ENCODE measurements at regions not wholly inside any gene's neighbourhood (a gene's known extent, or its start where the extent isn't known, plus 50 kb on each side); places are given as distances from the start of the nearest gene placed in this dataset.
"Not testable (repeated sequence)": the region's sequence is repeated elsewhere in the genome, so short reads cannot be mapped to it uniquely, and the experiment has no call there.

DNA sequence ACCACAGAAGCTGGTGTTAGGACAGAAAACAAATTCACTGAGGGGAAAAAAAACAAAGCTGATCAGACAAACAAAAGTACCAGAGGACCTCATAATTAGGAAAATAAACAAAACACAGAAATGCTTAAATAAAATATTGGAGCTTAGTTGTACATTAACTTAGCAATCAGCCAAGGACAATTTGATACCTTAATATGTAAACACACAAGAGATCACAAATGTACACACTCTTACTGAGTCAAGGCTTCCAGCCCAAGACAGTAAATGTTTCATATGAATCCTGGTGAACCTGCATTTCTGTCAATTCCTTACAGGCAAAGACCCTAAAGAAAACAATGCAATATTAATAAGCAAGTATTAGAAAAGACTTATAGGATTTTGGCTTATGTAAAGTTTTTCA, 62.0 kb upstream of the SPTLC3 start (continued):
- TF ChIP-seq, protein P1, sequence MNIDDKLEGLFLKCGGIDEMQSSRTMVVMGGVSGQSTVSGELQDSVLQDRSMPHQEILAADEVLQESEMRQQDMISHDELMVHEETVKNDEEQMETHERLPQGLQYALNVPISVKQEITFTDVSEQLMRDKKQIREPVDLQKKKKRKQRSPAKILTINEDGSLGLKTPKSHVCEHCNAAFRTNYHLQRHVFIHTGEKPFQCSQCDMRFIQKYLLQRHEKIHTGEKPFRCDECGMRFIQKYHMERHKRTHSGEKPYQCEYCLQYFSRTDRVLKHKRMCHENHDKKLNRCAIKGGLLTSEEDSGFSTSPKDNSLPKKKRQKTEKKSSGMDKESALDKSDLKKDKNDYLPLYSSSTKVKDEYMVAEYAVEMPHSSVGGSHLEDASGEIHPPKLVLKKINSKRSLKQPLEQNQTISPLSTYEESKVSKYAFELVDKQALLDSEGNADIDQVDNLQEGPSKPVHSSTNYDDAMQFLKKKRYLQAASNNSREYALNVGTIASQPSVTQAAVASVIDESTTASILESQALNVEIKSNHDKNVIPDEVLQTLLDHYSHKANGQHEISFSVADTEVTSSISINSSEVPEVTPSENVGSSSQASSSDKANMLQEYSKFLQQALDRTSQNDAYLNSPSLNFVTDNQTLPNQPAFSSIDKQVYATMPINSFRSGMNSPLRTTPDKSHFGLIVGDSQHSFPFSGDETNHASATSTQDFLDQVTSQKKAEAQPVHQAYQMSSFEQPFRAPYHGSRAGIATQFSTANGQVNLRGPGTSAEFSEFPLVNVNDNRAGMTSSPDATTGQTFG (tag by site-specific recombination; IDR thresholded peaks at IDR 0.05; ENCODE audit: borderline replicate concordance) = no peak
- TF ChIP-seq ZNF19 (tag by site-specific recombination; IDR thresholded peaks at IDR 0.05; ENCODE audit: low read depth) = no peak
- TF ChIP-seq HOXA7 (CRISPR knock-in tag; IDR thresholded peaks at IDR 0.05; ENCODE audit: borderline replicate concordance) = no peak
- TF ChIP-seq ZBTB48 (tag by site-specific recombination; IDR thresholded peaks at IDR 0.05) = no peak
- TF ChIP-seq ZBTB17 (tag by site-specific recombination; IDR thresholded peaks at IDR 0.05) = no peak
- TF ChIP-seq REPIN1 (tag by site-specific recombination; IDR thresholded peaks at IDR 0.05; ENCODE audit: low read depth) = no peak
- no peak for TF ChIP-seq ZNF544 (tag by site-specific recombination; IDR thresholded peaks at IDR 0.05)
- no peak for TF ChIP-seq YY2 (tag by site-specific recombination; IDR thresholded peaks at IDR 0.05)
- TF ChIP-seq ZNF529 (tag by site-specific recombination; IDR thresholded peaks at IDR 0.05; ENCODE audit: insufficient replicate concordance) = no peak
- no peak for TF ChIP-seq ZNF473 (tag by site-specific recombination; IDR thresholded peaks at IDR 0.05)
- no peak for TF ChIP-seq HOXD13 (CRISPR knock-in tag; IDR thresholded peaks at IDR 0.05; ENCODE audit: borderline replicate concordance)
- no peak for TF ChIP-seq ZNF610 (tag by site-specific recombination; IDR thresholded peaks at IDR 0.05; ENCODE audit: borderline replicate concordance)
- TF ChIP-seq, protein P2, sequence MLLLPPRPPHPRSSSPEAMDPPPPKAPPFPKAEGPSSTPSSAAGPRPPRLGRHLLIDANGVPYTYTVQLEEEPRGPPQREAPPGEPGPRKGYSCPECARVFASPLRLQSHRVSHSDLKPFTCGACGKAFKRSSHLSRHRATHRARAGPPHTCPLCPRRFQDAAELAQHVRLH (tag by site-specific recombination; IDR thresholded peaks at IDR 0.05) = no peak
- TF ChIP-seq ZFHX2 (tag by site-specific recombination; conservative IDR thresholded peaks at IDR 0.05) = no peak

DNA sequence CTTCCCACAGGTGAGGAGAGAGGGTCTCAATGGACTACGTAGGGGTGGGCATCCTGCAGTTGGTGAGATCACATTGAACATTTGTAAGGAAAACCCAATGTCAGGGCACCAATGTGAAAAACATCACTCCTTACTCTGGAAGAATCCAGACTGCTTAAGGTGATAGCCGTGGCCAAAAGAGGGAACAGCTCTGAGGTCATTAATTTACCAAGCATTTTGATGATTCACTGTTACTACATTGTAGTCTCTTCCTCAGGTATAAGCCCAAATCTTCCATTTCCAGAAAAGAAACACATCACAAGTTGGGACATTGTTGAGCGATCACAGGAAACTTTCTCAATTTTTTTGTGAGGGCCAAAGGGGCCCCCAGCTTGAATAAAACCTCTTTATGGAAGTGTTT, 61.1 kb upstream of the SPTLC3 start:
- Histone ChIP-seq H3K27ac (ENCODE audit: extremely low read depth, low read depth, low read length) (no peak overlapping the region), H3K4me3 (ENCODE audit: low read depth, low read length) (no peak overlapping the region), H3K9me3 (ENCODE audit: control insufficient read depth, insufficient read depth, low read depth, low read length) (no peaks in the 10 kb centered on the region), H3K36me3 (ENCODE audit: control insufficient read depth in 2 of 2, insufficient read depth in 1 of 2, low read length in 2 of 2) (no peaks in the 10 kb centered on the region), H3K4me1 (ENCODE audit: control insufficient read depth, insufficient read depth, low read length) (no peaks in the 10 kb centered on the region)
- no peak for TF ChIP-seq ZNF664 (tag by site-specific recombination; IDR thresholded peaks at IDR 0.05)
- CTCF ChIA-PET = interaction anchor here (0.6 to 1.1 kb wide), 4 partner anchors 18 to 380 kb away, joined by 3 read pairs; no protein-coding TSS in a partner anchor
- POLR2A ChIA-PET = no interaction called here

DNA sequence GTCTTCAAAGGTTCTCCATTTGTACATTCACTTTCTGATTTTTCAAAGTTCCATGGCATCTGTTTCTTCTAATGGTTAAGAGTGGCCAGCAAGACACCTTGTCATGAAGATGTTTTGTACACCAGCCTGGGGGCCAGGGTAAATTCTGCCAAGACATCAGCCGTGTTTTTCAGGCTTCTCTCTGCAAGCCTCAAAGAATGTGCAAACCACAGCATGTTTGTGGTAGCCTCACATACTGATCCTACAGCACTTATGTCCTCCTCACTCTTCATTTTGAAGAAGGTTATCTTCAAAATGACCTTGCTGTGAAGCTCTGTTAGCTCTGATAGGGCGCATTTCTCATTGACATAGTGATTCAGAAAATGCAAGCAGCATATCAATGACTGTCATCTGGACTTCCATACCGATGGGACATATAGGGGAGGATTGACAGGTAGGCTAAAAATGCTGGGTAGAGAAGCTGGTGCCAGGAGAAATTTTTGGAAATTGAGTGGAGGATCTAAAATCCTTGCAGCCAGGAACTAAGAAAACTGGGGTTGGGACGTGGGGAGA, 59.3 kb upstream of the SPTLC3 start:
- TF ChIP-seq, protein P3, sequence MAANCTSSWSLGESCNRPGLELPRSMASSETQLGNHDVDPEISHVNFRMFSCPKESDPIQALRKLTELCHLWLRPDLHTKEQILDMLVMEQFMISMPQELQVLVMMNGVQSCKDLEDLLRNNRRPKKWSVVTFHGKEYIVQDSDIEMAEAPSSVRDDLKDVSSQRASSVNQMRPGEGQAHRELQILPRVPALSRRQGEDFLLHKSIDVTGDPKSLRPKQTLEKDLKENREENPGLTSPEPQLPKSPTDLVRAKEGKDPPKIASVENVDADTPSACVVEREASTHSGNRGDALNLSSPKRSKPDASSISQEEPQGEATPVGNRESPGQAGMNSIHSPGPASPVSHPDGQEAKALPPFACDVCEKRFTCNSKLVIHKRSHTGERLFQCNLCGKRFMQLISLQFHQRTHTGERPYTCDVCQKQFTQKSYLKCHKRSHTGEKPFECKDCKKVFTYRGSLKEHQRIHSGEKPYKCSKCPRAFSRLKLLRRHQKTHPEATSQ (tag by site-specific recombination; IDR thresholded peaks at IDR 0.05) = no peak
- TF ChIP-seq ZNF677 (tag by site-specific recombination; IDR thresholded peaks at IDR 0.05) (no peak), TRIM28 (IDR thresholded peaks at IDR 0.05; ENCODE audit: borderline replicate concordance, low read length) (no peak), ZNF132 (tag by site-specific recombination; IDR thresholded peaks at IDR 0.05; ENCODE audit: borderline replicate concordance) (no peak), KLF16 (tag by site-specific recombination; IDR thresholded peaks at IDR 0.05) (no peak), ZNF514 (tag by site-specific recombination; IDR thresholded peaks at IDR 0.05) (no peak)
- POLR2A ChIA-PET = no interaction called here
- no peaks in the 10 kb centered on the region for H3K4me1 ChIP-seq (ENCODE audit: control insufficient read depth, insufficient read depth, low read length)
- CTCF ChIA-PET = interaction anchor here (0.7 kb wide), 1 partner anchor 352 kb away, joined by 3 read pairs; no protein-coding TSS in a partner anchor
- no peaks in the 10 kb centered on the region for H3K36me3 ChIP-seq (ENCODE audit: control insufficient read depth in 2 of 2, insufficient read depth in 1 of 2, low read length in 2 of 2)
- no peak overlapping the region for H3K4me3 ChIP-seq (ENCODE audit: low read depth, low read length)
- H3K9me3 ChIP-seq (ENCODE audit: control insufficient read depth, insufficient read depth, low read depth, low read length) = no peaks in the 10 kb centered on the region
- H3K27ac ChIP-seq (ENCODE audit: extremely low read depth, low read depth, low read length) = no peak overlapping the region

DNA sequence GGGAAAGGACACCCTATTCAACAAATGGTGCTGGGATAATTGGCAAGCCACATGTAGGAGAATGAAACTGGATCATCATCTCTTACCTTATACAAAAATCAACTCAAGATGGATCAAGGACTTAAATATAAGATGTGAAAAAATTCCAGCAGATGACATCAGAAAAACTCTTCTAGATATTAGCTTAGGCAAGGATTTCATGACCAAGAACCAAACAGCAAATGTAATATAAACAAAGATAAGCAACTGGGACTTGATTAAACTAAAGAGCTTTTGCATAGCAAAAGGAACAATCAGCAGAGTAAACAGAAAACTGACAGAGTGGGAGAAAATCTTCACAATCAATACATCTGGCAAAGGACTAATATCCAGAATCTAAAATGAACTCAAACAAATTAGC, 54.5 kb upstream of the SPTLC3 start:
- H3K36me3 ChIP-seq (ENCODE audit: control insufficient read depth in 2 of 2, insufficient read depth in 1 of 2, low read length in 2 of 2); H3K9me3 ChIP-seq (ENCODE audit: control insufficient read depth, insufficient read depth, low read depth, low read length); CTCF ChIA-PET; H3K27ac ChIP-seq (ENCODE audit: extremely low read depth, low read depth, low read length); H3K4me3 ChIP-seq (ENCODE audit: low read depth, low read length); H3K4me1 ChIP-seq (ENCODE audit: control insufficient read depth, insufficient read depth, low read length); POLR2A ChIA-PET: not testable (repeated sequence)
